NCI-H69 (cell line): ENCODE measurements at regions not wholly inside any gene's neighbourhood (a gene's known extent, or its start where the extent isn't known, plus 50 kb on each side); places are given as distances from the start of the nearest gene placed in this dataset.
"Not testable (repeated sequence)": the region's sequence is repeated elsewhere in the genome, so short reads cannot be mapped to it uniquely, and the experiment has no call there.

Source experiments
- DNase-seq: peaks from one replicate; lab custom pipeline; 2025; lab: John Stamatoyannopoulos, UW

DNA sequence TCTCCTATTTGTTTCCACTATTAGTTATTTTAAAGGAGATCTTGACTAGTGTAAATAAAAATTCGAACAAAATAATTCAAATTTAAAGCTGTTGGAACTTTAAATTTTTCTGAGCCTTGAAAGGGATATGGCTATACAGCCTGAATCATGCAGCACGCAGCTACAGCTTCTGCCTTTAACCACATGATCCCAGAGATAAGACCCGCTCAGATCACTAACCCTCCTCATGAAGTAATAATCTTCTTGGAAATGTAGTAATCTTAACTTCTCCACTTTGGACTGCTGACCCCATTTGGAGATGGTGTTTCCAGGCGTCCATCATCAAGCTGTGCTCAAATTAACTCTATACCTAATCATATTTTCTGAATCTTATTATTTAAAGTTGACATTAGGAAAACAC lies 336.6 kb downstream of the DSC3 start:
- no peak for DNase-seq

GRCh38 chr18:30698571-30698970 lies 344.0 kb downstream of the DSC3 start:
- no peak for DNase-seq

- DNase-seq = no peak
Measured at GRCh38 chr18:30696201-30696600, 346.3 kb downstream of the DSC3 start.

- no peak for DNase-seq
Measured at GRCh38 chr18:30694773-30695172, 347.8 kb downstream of the DSC3 start.

- DNase-seq = no peak
Measured at GRCh38 chr18:30689216-30689615, 353.3 kb downstream of the DSC3 start.

GRCh38 chr18:30687501-30687900 lies 355.0 kb downstream of the DSC3 start:
- no peak for DNase-seq

DNA sequence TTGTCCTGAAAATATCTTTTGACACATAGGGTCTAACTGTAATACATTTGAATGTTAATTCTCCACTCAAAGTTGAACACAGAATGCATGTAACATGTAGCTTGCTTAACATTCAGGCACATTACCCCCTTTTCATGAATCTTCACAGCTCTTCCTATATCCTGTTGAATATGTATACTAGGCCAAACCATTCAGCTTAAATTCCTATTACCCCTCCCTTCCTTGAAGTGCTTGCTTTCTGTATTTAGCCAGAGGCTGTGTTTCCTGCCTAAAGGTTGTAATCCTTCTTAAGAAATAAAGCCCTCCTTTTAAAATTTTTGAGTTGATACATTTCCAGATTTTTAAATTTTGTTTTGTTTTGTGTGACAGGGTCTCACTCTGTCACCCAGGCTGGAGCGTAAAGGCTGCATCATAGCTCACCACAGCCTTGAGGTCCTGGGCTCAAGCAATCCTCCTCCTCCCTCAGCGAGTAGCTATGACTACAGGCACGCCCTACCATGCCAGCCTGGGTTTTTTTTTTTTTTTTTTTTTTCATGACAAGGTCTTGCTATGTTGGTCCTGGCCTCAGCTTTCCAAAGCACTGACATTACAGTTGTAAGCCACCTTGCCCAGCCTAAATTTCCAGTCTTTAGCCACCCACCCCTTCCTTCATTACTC lies 357.6 kb downstream of the DSC3 start:
- no peak for DNase-seq

- no peak for DNase-seq
Measured at GRCh38 chr18:30683836-30684235, 358.7 kb downstream of the DSC3 start.

GRCh38 chr18:30682672-30683071 lies 359.9 kb downstream of the DSC3 start:
- no peak for DNase-seq

- no peak for DNase-seq
Measured at GRCh38 chr18:30679285-30679930, 363.1 kb downstream of the DSC3 start.

DNA sequence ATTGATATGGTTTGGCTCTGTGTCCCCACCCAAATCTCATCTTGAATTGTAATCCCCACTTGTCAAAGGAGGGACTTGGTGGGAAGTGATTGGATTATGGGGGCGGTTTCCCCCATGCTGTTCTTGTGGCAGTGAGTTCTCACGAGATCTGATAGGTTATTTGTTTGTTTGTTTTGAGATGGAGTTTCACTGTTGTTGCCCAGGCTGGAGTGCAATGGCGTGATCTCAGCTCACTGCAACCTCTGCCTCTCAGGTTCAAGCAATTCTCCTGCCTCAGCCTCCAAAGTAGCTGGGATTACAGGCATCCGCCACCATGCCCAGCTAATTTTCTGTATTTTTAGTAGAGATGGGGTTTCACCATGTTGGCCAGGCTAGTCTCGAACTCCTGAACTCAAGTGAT lies 364.7 kb downstream of the DSC3 start:
- not testable (repeated sequence) for DNase-seq

GRCh38 chr18:30676053-30676480 lies 366.5 kb downstream of the DSC3 start:
- DNase-seq = no peak

DNA sequence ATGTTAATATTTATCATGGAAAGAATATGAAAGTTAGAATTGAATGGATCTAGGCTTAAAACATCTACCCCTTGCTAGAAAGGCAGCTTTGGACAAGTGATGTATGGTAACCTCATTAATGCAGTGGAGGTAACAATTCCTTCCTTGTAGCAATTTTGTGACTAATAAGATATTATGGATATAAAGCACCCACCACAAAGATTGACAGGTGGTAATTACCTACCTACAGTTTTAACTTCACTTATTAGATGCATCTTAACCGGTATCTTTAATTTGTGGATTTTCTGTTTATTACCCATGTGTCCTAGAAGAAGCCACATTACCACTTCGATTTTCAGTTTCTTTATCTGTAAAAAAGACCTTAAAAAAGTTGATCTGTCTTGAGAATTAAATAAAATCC lies 367.0 kb downstream of the DSC3 start:
- no peak for DNase-seq

DNA sequence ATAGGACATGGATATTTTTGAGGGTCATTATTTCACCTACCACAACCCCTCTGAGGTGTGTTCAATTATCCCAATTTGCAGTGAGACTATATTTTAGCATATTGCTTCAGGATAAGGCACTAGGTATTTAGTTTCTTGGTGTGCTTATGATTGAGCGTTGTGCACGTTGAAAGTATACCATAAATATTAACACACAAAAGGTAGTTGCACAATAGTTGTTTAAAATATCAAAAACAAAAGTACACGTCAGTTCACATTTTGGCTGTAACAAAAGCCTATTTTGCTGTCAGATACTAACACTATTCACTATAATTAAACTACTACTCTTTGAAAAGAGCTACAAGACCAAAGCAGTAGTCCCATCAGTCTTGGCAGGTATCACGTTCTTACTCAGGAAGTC lies 367.5 kb downstream of the DSC3 start:
- no peak for DNase-seq

GRCh38 chr18:30674596-30674995 lies 367.9 kb downstream of the DSC3 start:
- no peak for DNase-seq

- DNase-seq = not testable (repeated sequence)
Measured at GRCh38 chr18:30672439-30672838, 370.1 kb downstream of the DSC3 start.

GRCh38 chr18:30658306-30658705 lies 384.2 kb downstream of the DSC3 start:
- DNase-seq = no peak

DNA sequence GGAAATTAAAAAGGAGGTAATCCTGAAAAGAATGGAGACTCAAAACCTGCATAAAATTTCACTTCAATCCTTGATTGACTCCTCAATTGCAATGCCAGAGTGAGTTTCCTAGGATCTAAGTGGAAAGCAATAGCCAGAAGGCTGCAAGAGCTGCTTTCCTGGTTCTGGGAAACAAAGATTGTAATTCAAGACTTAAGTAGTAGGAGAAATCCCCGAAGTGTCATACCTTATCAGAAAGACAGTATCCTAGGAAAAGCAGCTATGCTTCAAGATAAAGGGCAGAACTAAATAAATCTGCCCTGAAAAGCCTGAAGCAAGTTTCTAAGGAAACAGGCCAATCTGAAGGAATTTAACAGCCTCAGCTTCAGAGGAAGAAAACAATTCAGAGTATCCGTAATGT lies 390.2 kb downstream of the DSC3 start:
- no peak for DNase-seq

DNA sequence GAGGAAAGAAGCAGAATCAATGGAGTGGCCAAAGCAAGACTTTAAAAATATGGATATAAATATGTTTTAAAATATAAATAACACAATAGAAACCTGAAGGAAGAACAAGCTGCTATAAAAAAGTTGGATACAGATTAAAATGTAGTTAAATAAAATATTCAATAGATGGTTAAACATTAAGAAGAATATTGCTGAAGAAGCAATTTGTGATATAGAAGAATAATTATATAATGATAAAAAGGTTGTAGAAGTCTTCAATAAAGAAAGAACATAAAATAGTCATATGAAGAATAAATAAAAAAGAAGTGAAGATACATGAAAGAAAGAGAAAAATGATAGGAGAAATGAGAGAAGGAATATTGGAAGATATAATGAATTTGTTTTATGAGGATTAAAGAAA lies 392.0 kb downstream of the DSC3 start:
- no peak for DNase-seq

DNA sequence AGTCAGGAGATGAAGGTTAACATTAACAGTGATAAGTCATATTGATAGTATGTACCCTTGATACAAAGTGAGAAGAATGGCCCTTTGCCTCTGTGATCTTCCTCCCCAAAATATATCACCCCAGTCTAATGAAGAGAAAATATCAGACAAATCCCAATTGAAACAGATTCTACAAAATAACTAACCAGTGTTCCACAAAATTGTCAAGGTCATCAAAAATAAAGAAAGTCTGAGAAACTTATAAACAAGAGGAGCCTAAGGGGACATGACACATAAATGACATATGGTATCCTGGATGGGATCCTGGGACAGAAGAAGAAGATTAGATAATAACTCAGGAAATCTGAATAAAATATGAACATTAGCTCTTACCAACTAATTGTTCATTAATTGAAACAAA lies 398.4 kb downstream of the DSC3 start:
- DNase-seq = no peak

DNA sequence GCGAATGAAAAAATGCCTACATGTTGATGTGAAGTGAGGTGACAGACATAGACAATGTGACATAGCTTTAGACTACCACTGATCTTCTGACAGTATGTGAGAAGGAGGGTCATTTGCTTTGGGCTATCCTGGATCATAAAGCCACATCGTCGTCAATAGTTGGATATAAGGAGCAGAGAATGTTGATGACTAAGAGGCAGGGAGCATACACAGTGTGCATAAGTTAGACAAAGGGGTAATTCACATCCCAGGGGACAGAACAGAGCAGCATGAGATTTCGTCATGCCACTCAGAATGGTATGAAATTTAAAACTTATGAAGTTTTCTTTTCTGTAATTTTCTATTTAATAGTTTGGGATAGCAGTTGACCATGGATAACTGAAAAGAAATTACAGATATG lies 403.2 kb downstream of the DSC3 start:
- no peak for DNase-seq

DNA sequence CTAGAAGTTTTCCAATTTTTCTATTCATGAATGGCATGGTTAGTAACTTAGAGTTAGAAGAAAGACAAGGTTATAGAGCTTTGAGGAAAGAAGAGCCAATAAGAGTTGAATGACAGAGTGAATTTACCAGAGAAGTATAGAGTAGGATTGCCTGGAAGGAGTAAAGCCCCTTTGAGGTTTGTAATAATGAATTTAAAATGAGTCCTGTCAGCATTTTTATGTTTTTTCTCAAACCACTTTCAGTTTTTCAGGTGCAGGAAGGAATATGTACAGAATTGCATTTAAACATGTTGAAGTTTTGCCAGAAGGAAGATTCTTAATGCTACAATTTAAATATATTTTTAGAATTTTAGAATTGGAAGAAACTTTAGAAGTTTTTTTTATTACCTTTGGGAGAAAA lies 408.3 kb downstream of the DSC3 start:
- no peak for DNase-seq

GRCh38 chr18:30632071-30632698 lies 410.4 kb downstream of the DSC3 start:
- DNase-seq = no peak

DNA sequence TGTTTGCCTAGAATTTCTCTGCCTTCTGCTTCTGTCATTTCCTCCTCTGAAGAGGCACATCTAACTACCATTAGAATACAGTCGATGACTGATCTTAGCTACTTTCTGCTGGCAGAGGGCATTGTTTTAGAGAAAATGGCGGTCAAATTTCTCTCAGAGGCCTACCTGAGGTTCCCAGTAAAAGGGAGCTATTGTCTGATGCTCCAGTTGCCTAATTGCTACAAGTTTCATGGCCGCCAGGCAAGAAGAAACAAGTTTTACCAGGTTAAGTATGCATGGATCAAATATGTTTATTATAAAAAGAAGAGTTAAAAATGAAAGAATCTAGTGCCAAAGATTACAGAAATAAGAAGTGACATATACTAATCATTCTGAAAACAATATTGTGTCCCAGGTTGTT lies 416.6 kb downstream of the DSC3 start:
- DNase-seq = no peak
